Prostate gland (tissue), 2 donors: ENCODE measurements at regions not wholly inside any gene's neighbourhood (a gene's known extent, or its start where the extent isn't known, plus 50 kb on each side); places are given as distances from the start of the nearest gene placed in this dataset.

Experiments used
- DNase-seq: peaks from one replicate; pipeline ENCODE4 v3.0.0-alpha.2; 2019; ENCODE audit warnings: low spot score
- H3K27ac ChIP-seq, 2 donors: fragments of 200-600 bp; sonication (generic); 2 replicates each; pipeline ENCODE4 v1.5.1; 2017 to 2019
- H3K27me3 ChIP-seq: fragments of 200-600 bp; sonication (generic); replicated peaks from 2 replicates; pipeline ENCODE4 v1.5.1; 2019; ENCODE audit not compliant: insufficient read depth
- H3K36me3 ChIP-seq, 2 donors: fragments of 200-600 bp; sonication (generic); 1 replicate in 1 of 2; 2 replicates in 1 of 2; pipeline versions ENCODE4 v1.5.1 to v1.8.1; 2017 to 2019
- H3K4me1 ChIP-seq: fragments of 200-600 bp; sonication (generic); replicated peaks from 2 replicates; pipeline ENCODE4 v1.5.1; 2019
- H3K4me3 ChIP-seq, 2 donors: fragments of 200-600 bp; sonication (generic); 2 replicates each; pipeline ENCODE4 v1.5.1; 2017 to 2019
- H3K9me3 ChIP-seq: fragments of 200-600 bp; sonication (generic); 2 replicates; pipeline ENCODE4 v1.5.1; 2017
- POLR2A ChIP-seq: fragments of 450-650 bp; IDR thresholded peaks from one replicate; pipeline ENCODE4 v1.6.1; 2016; ENCODE audit warnings: antibody characterized with exemption, mild to moderate bottlenecking
- POLR2AphosphoS5 ChIP-seq: sonication (generic); formaldehyde crosslinking; IDR thresholded peaks from one replicate; pipeline ENCODE4 v1.6.1; 2017; ENCODE audit warnings: antibody characterized with exemption
- WGBS: methylation state at CpG from one replicate; pipeline ENCODE4 v1.1.5; 2018; 5-methylcytosine and 5-hydroxymethylcytosine counted together
- intact Hi-C: fragments of 100-400 bp; cut with DNase I; formaldehyde crosslinking; loops from one replicate; pipeline ENCODE4 v1.14.2; 2022
- TF ChIP-seq, protein P1 (sequence below), 4 experiments: fragments of 200-600 bp in 2 of 4; fragments of 450-650 bp in 2 of 4; sonication (generic) in 2 of 4; IDR thresholded peaks; 1 replicate in 3 of 4; 2 replicates in 1 of 4; pipeline ENCODE4 v1.5.1; 2016 to 2019; ENCODE audit warnings: antibody characterized with exemption in 4 of 4, mild to moderate bottlenecking in 2 of 4, moderate library complexity in 2 of 4

DNA sequence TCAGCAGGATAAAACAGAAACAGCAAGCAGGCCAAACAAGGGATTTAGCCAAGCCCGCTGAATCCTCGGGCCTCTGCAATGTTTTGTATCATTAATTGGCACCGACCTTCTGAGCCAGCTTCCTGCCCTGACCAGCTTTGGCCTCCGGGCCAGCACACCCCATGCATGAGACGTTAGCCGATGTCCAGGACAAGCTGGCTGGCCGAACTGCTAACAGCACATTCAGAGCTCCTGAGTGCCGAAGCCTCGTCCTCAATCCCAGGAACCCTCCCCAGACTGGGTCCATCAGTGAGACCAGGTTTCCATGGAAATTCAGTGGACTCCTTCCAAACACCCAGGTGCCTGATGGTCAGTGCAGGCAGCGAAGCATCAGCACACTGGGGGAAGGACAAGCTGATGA lies 134.3 kb upstream of the PFKP start:
- H3K27ac ChIP-seq = no peak overlapping the region
- no peaks in the 10 kb centered on the region for H3K9me3 ChIP-seq
- intact Hi-C loops = no loop called here
- TF ChIP-seq POLR2AphosphoS5 (no peak), POLR2A (no peak)
- TF ChIP-seq, protein P1, sequence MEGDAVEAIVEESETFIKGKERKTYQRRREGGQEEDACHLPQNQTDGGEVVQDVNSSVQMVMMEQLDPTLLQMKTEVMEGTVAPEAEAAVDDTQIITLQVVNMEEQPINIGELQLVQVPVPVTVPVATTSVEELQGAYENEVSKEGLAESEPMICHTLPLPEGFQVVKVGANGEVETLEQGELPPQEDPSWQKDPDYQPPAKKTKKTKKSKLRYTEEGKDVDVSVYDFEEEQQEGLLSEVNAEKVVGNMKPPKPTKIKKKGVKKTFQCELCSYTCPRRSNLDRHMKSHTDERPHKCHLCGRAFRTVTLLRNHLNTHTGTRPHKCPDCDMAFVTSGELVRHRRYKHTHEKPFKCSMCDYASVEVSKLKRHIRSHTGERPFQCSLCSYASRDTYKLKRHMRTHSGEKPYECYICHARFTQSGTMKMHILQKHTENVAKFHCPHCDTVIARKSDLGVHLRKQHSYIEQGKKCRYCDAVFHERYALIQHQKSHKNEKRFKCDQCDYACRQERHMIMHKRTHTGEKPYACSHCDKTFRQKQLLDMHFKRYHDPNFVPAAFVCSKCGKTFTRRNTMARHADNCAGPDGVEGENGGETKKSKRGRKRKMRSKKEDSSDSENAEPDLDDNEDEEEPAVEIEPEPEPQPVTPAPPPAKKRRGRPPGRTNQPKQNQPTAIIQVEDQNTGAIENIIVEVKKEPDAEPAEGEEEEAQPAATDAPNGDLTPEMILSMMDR (IDR thresholded peaks at IDR 0.05) = no peak
- H3K27me3 ChIP-seq = no peaks in the 10 kb centered on the region
- no peak for DNase-seq
- WGBS = 82% methylated on average over 10 of the region's 10 CpGs
- H3K4me1 ChIP-seq = no peaks in the 10 kb centered on the region
- no peaks in the 10 kb centered on the region for H3K36me3 ChIP-seq
- H3K4me3 ChIP-seq = no peak overlapping the region

DNA sequence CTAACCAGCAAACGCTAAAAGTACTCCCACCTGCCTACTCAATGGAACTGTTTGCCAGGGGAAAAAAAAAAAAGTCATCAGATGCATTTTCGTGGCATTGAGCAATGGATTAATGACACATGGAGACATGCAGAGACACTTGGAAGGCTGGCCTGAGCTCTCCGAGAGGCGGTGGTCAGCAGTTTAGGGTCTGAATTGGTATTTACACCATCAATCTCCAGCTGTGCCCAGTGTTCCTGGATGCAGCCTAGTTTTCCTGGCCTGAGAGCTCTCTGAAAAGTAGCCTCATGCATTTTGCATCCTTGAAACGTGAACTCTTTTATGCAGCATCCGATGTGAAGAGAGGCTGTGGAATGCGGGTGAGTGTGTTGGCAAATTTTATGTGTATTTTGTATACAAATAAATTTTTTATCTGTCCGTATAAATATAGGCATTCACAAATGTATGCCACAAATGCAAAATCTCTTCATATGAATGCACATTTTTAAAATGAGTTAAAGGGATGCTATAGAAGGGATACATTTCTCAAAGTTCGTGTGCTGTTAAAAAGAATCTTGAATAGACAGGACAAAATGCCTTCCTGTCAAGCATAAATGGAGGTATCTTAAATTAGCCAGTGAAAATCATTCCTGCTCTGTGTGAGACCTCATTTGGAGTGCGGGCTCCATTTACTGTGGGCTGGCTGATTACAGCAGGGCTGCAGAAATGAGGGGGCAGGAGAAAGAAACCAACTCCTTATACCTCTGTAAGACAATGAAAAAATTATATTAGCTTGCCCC lies 137.7 kb upstream of the PFKP start:
- TF ChIP-seq, protein P1 (IDR thresholded peaks at IDR 0.05) = no peak
- no peak for TF ChIP-seq POLR2A
- no peak for TF ChIP-seq POLR2AphosphoS5
- 35% methylated on average over 10 of the region's 10 CpGs for WGBS
- no peaks in the 10 kb centered on the region for H3K36me3 ChIP-seq
- H3K9me3 ChIP-seq = no peaks in the 10 kb centered on the region
- DNase-seq = no peak
- no peaks in the 10 kb centered on the region for H3K27me3 ChIP-seq
- H3K4me3 ChIP-seq = no peak overlapping the region
- H3K4me1 ChIP-seq = no peaks in the 10 kb centered on the region
- H3K27ac ChIP-seq = no peak overlapping the region
- intact Hi-C loops = loop anchor here (2.0 kb wide), 1 partner anchor 113 kb away; no protein-coding TSS in a partner anchor

DNA sequence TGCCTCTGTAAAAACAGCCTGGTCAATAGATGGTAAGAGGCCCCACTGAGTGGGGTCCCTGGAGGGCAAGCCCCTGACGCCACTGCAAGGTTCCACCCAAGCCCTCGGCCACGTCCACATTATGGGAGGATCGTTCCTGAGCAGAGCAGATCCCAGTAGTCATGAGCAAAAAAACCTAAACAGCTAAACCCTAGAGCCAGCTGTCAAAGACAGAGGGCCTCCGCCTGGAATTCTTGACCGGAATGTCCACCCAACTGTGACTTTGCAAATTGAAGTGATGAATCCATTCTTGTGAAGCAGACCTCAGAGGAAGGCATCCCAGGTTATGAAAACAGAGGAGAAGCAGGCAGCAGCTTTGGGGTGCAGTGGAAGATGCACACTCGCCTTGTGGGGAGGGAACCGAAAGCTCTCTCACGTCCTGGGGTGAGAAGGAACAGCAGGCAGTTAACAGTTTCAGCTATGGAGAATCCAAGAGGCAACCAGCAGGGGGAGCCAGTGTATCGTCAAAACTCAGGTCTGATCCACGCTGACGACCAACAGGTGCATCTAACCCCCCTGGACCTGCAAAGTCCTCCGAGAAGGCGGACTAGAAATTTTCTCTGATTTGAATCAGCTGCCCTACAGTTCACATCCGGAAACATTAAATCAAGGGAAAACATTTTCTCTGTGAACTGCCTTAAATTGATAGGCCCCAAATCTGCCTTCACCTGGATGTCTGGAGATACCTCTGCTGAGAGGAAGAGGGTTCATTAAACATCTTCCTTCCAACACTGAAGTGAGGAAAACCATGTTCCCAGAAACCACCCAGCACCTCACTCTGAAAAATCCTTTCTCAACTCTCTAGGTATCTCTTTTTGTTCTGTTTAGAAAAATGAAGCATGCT lies 139.1 kb upstream of the PFKP start:
- intact Hi-C loops = loop anchor here (2.0 kb wide), 1 partner anchor 115 kb away; no protein-coding TSS in a partner anchor
- no peaks in the 10 kb centered on the region for H3K9me3 ChIP-seq
- H3K27me3 ChIP-seq = no peaks in the 10 kb centered on the region
- peak; percentile 73 for DNase-seq
- WGBS = 29% methylated on average over 15 of the region's 15 CpGs
- no peak overlapping the region for H3K27ac ChIP-seq
- no peak overlapping the region for H3K4me3 ChIP-seq
- no peaks in the 10 kb centered on the region for H3K4me1 ChIP-seq
- no peaks in the 10 kb centered on the region for H3K36me3 ChIP-seq
- TF ChIP-seq, protein P1 (IDR thresholded peaks at IDR 0.05) = peak; percentile 20 to 83 (median 71)
- TF ChIP-seq POLR2AphosphoS5 (peak; percentile 28), POLR2A (no peak)

DNA sequence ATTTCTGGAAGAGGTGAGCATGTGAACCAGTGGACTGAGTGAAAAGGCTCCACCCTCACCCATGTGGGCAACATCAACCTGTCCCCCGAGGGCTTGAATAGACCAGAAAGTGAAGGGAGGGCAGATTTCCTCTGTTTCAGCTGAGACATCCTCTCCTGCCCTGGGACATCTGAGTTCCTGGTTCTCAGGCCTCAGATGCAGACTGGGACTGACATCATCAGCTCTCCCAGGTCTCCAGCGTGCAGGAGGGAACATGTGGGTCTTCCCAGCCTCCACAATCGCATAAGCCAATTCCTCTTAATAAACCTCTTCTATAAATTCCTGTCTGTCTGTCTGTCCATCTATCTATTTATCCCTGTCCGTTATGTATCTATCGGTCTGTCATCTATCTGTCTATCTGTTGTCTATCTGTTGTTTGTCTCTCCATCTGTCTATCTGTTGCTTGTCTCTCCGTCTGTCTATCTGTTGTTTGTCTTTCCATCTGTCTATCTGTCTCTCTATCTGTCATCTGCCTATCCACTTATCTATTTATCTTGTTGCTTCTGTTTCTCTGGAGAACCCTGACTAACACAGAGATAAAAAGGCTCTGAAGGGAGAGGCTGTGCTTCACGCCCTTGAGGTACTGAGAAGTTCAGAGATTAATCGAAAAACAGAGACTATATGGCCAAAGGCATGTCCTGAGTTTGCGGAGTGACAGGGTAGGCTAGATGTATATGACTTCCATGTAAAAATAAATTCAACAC lies 140.3 kb upstream of the PFKP start:
- Histone ChIP-seq H3K4me3 (no peak overlapping the region), H3K4me1 (no peaks in the 10 kb centered on the region), H3K9me3 (no peaks in the 10 kb centered on the region), H3K36me3 (no peaks in the 10 kb centered on the region), H3K27ac (no peak overlapping the region), H3K27me3 (no peaks in the 10 kb centered on the region)
- WGBS = 73% methylated on average over 9 of the region's 9 CpGs
- DNase-seq = no peak
- intact Hi-C loops = no loop called here
- TF ChIP-seq, protein P1 (IDR thresholded peaks at IDR 0.05) = no peak
- no peak for TF ChIP-seq POLR2A
- TF ChIP-seq POLR2AphosphoS5 = no peak
